ENCODE measurements at regions not wholly inside any gene's neighbourhood (a gene's known extent, or its start where the extent isn't known, plus 50 kb on each side); places are given as distances from the start of the nearest gene placed in this dataset.
"Not testable (repeated sequence)": the region's sequence is repeated elsewhere in the genome, so short reads cannot be mapped to it uniquely, and the experiment has no call there.

GRCh38 chr12:17076811-17077210 lies 470.8 kb upstream of the LMO3 start:
- ATAC-seq (no peak), DNase-seq (ENCODE audit: low spot score in 2 of 2) (no peak)
- H3K9me3 Mint-ChIP-seq, result peaks cover 17% of the 10 kb centered on the region
- H3K4me1 Mint-ChIP-seq, result no peaks in the 10 kb centered on the region
- H3K27ac Mint-ChIP-seq, result no peak overlapping the region
- H3K36me3 Mint-ChIP-seq, result no peaks in the 10 kb centered on the region
- no peak overlapping the region for H3K4me3 Mint-ChIP-seq

GRCh38 chr12:17076028-17076744 lies 470.2 kb upstream of the LMO3 start:
- Mint-ChIP-seq H3K27ac (no peak overlapping the region), H3K4me3 (no peak overlapping the region), H3K36me3 (no peaks in the 10 kb centered on the region), H3K9me3 (peaks cover 17% of the 10 kb centered on the region), H3K4me1 (no peaks in the 10 kb centered on the region)
- no peak for DNase-seq (ENCODE audit: low spot score in 2 of 2)
- ATAC-seq, result no peak

- H3K4me1 Mint-ChIP-seq, result no peaks in the 10 kb centered on the region
- H3K36me3 Mint-ChIP-seq, result no peaks in the 10 kb centered on the region
- no peak overlapping the region for H3K27ac Mint-ChIP-seq
- H3K4me3 Mint-ChIP-seq, result no peak overlapping the region
- DNase-seq (ENCODE audit: low spot score in 2 of 2) (no peak), ATAC-seq (no peak)
- peaks cover 24% of the 10 kb centered on the region for H3K9me3 Mint-ChIP-seq
Measured at GRCh38 chr12:17064834-17065233, 458.9 kb upstream of the LMO3 start.

- H3K27ac Mint-ChIP-seq, result no peak overlapping the region
- H3K36me3 Mint-ChIP-seq, result no peaks in the 10 kb centered on the region
- peaks cover 27% of the 10 kb centered on the region for H3K9me3 Mint-ChIP-seq
- ATAC-seq, result no peak
- no peak overlapping the region for H3K4me3 Mint-ChIP-seq
- DNase-seq (ENCODE audit: low spot score in 2 of 2), result no peak
- no peaks in the 10 kb centered on the region for H3K4me1 Mint-ChIP-seq
Measured at GRCh38 chr12:17062267-17063036, 456.5 kb upstream of the LMO3 start.

- Mint-ChIP-seq H3K9me3 (peaks cover 24% of the 10 kb centered on the region), H3K4me3 (no peak overlapping the region)
Measured at GRCh38 chr12:17060260-17060659, 454.3 kb upstream of the LMO3 start.

GRCh38 chr12:17056546-17056945 lies 450.6 kb upstream of the LMO3 start:
- no peak for ATAC-seq
- no peak overlapping the region for H3K4me3 Mint-ChIP-seq
- no peaks in the 10 kb centered on the region for H3K36me3 Mint-ChIP-seq
- DNase-seq (ENCODE audit: low spot score in 2 of 2), result no peak
- no peaks in the 10 kb centered on the region for H3K4me1 Mint-ChIP-seq
- H3K9me3 Mint-ChIP-seq, result peaks cover 22% of the 10 kb centered on the region
- H3K27ac Mint-ChIP-seq, result no peak overlapping the region

More at GRCh38 chr12:17060260-17060659, 454.3 kb upstream of the LMO3 start:
- no peak for ATAC-seq
- no peaks in the 10 kb centered on the region for H3K4me1 Mint-ChIP-seq
- no peak overlapping the region for H3K27ac Mint-ChIP-seq
- DNase-seq (ENCODE audit: low spot score in 2 of 2), result no peak
- no peaks in the 10 kb centered on the region for H3K36me3 Mint-ChIP-seq

GRCh38 chr12:17038923-17039322 lies 433.0 kb upstream of the LMO3 start:
- ATAC-seq, result no peak
- Mint-ChIP-seq H3K4me1 (no peaks in the 10 kb centered on the region), H3K27ac (no peak overlapping the region), H3K36me3 (no peaks in the 10 kb centered on the region), H3K4me3 (no peak overlapping the region), H3K9me3 (peaks cover 18% of the 10 kb centered on the region)
- DNase-seq (ENCODE audit: low spot score in 2 of 2), result no peak

GRCh38 chr12:17035372-17035771 lies 429.4 kb upstream of the LMO3 start:
- no peaks in the 10 kb centered on the region for H3K4me1 Mint-ChIP-seq
- no peak overlapping the region for H3K4me3 Mint-ChIP-seq
- ATAC-seq, result no peak
- no peak for DNase-seq (ENCODE audit: low spot score in 2 of 2)
- H3K36me3 Mint-ChIP-seq, result no peaks in the 10 kb centered on the region
- H3K27ac Mint-ChIP-seq, result no peak overlapping the region
- peaks cover 14% of the 10 kb centered on the region for H3K9me3 Mint-ChIP-seq

GRCh38 chr12:17030338-17030737 lies 424.4 kb upstream of the LMO3 start:
- no peak overlapping the region for H3K4me3 Mint-ChIP-seq
- DNase-seq (ENCODE audit: low spot score in 2 of 2) (no peak), ATAC-seq (no peak)
- H3K4me1 Mint-ChIP-seq, result no peaks in the 10 kb centered on the region
- H3K9me3 Mint-ChIP-seq, result peaks cover 12% of the 10 kb centered on the region
- no peaks in the 10 kb centered on the region for H3K36me3 Mint-ChIP-seq
- H3K27ac Mint-ChIP-seq, result no peak overlapping the region

- Mint-ChIP-seq H3K36me3 (no peaks in the 10 kb centered on the region), H3K4me1 (no peaks in the 10 kb centered on the region), H3K9me3 (peaks cover 18% of the 10 kb centered on the region), H3K27ac (no peak overlapping the region), H3K4me3 (no peak overlapping the region)
- ATAC-seq, result no peak
- no peak for DNase-seq (ENCODE audit: low spot score in 2 of 2)
Measured at GRCh38 chr12:17028348-17028747, 422.4 kb upstream of the LMO3 start.

- H3K27ac Mint-ChIP-seq; H3K36me3 Mint-ChIP-seq; ATAC-seq; H3K4me3 Mint-ChIP-seq; DNase-seq (ENCODE audit: low spot score in 2 of 2); H3K4me1 Mint-ChIP-seq: not testable (repeated sequence)
- H3K9me3 Mint-ChIP-seq, result peaks cover 17% of the 10 kb centered on the region
Measured at GRCh38 chr12:17025424-17025823, 419.5 kb upstream of the LMO3 start.

GRCh38 chr12:17020765-17021164 lies 414.8 kb upstream of the LMO3 start:
- DNase-seq (ENCODE audit: low spot score in 2 of 2), result no peak

GRCh38 chr12:17017402-17017801 lies 411.4 kb upstream of the LMO3 start:
- no peak for ATAC-seq
- DNase-seq (ENCODE audit: low spot score in 2 of 2), result no peak
- Mint-ChIP-seq H3K4me3 (no peak overlapping the region), H3K27ac (no peak overlapping the region), H3K4me1 (no peaks in the 10 kb centered on the region), H3K9me3 (peaks cover 23% of the 10 kb centered on the region), H3K36me3 (no peaks in the 10 kb centered on the region)

More at GRCh38 chr12:17020765-17021164, 414.8 kb upstream of the LMO3 start:
- no peak for ATAC-seq
- no peak overlapping the region for H3K27ac Mint-ChIP-seq
- no peak overlapping the region for H3K4me3 Mint-ChIP-seq
- H3K9me3 Mint-ChIP-seq, result peaks cover 17% of the 10 kb centered on the region
- H3K36me3 Mint-ChIP-seq, result no peaks in the 10 kb centered on the region
- no peaks in the 10 kb centered on the region for H3K4me1 Mint-ChIP-seq

GRCh38 chr12:17016116-17016864 lies 410.3 kb upstream of the LMO3 start:
- no peak overlapping the region for H3K27ac Mint-ChIP-seq
- DNase-seq (ENCODE audit: low spot score in 2 of 2) (no peak), ATAC-seq (no peak)
- no peaks in the 10 kb centered on the region for H3K4me1 Mint-ChIP-seq
- H3K9me3 Mint-ChIP-seq, result peaks cover 23% of the 10 kb centered on the region
- no peaks in the 10 kb centered on the region for H3K36me3 Mint-ChIP-seq
- H3K4me3 Mint-ChIP-seq, result no peak overlapping the region

GRCh38 chr12:17015501-17015900 lies 409.5 kb upstream of the LMO3 start:
- no peaks in the 10 kb centered on the region for H3K36me3 Mint-ChIP-seq
- H3K9me3 Mint-ChIP-seq, result peaks cover 25% of the 10 kb centered on the region
- no peak overlapping the region for H3K4me3 Mint-ChIP-seq
- ATAC-seq (peak; percentile 48), DNase-seq (ENCODE audit: low spot score in 2 of 2) (no peak)
- H3K4me1 Mint-ChIP-seq, result no peaks in the 10 kb centered on the region
- H3K27ac Mint-ChIP-seq, result no peak overlapping the region
